LNCAP (cell line): ENCODE measurements at regions not wholly inside any gene's neighbourhood (a gene's known extent, or its start where the extent isn't known, plus 50 kb on each side); places are given as distances from the start of the nearest gene placed in this dataset.

Experiments
- TF ChIP-seq, protein P1 (sequence below): fragments of 450-650 bp; IDR thresholded peaks from 2 replicates; pipeline ENCODE4 v1.5.1; 2017; ENCODE audit warnings: mild to moderate bottlenecking

DNA sequence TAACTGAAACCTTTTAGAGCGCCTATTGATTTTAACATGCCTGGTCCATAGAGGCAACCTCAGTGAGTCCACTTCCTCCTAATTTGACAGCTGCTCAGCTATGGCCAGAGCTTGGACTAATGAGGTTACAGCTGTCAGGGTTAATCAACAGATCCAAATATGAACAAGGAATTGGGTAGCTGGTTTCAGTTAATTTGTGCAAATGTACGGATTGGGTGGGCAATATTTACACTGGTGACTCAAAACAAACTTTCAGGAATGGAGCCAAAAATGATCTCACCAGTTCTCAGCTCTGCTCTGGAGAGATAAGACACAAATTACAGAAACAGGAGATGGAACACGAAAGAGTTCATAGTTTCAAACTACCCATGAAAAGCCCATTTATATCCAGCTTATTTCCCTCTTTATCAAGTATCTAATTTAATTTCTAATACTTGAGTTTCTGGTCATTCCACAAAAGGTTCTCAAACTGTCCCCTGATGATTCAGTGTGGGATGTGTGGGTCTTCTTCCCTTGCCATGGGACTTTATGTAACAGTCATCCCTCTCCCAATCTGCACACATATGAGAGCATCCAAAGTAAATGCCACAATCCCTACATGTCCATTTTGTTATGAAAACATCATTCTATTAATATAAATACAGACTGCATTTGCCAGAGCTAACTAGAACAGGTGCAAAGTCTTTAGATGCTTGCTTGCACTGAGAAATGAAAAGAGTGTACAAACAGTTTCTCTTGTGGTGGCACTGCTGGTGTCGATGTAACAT, 149.9 kb downstream of the RPS12 start:
- TF ChIP-seq, protein P1, sequence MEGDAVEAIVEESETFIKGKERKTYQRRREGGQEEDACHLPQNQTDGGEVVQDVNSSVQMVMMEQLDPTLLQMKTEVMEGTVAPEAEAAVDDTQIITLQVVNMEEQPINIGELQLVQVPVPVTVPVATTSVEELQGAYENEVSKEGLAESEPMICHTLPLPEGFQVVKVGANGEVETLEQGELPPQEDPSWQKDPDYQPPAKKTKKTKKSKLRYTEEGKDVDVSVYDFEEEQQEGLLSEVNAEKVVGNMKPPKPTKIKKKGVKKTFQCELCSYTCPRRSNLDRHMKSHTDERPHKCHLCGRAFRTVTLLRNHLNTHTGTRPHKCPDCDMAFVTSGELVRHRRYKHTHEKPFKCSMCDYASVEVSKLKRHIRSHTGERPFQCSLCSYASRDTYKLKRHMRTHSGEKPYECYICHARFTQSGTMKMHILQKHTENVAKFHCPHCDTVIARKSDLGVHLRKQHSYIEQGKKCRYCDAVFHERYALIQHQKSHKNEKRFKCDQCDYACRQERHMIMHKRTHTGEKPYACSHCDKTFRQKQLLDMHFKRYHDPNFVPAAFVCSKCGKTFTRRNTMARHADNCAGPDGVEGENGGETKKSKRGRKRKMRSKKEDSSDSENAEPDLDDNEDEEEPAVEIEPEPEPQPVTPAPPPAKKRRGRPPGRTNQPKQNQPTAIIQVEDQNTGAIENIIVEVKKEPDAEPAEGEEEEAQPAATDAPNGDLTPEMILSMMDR: no peak

DNA sequence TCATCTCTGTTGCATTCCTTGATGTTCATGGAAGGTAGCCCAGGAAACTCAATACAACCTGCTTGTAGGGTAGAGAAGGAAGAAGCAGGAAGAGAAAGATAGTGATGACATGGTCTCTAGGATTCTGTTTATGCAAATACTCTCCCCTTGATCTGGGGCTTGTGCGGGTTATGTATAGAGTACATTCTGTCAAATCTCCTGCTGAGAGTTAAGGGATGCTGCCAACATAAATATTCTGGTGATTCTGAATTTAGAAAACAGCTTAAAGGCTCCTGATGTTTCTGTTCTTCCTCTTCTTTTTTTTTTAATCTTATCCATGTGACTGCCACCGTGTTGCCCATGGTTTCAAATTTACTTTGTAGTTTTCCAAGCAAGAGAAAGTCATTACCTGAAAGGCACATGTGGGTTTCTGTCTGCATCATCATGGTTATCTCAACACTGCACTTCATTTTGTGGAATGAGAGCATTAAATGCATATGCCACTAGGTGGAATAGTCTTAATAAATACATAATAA, 150.6 kb downstream of the RPS12 start:
- TF ChIP-seq, protein P1: peak; percentile 25; the same call in 1 of the 2 replicates

DNA sequence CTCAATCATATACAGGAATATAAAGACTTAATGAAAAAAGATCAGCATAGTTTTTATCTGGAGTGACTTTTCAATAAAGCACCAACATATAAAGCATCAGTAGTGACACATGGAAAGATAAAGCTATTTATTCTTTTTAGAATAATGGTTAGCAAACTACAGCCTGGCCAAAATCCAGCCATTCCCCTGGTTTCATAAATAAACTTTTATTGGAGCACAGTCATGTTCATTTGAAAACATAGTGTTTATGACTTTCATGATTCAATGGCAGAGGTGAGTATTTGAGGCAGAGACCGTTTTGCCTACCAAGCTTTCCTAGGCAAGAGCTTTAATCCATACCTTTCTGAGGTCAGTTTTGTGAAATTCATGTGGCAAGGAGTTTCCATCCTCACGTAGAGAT, 153.5 kb downstream of the RPS12 start:
- TF ChIP-seq, protein P1: no peak

DNA sequence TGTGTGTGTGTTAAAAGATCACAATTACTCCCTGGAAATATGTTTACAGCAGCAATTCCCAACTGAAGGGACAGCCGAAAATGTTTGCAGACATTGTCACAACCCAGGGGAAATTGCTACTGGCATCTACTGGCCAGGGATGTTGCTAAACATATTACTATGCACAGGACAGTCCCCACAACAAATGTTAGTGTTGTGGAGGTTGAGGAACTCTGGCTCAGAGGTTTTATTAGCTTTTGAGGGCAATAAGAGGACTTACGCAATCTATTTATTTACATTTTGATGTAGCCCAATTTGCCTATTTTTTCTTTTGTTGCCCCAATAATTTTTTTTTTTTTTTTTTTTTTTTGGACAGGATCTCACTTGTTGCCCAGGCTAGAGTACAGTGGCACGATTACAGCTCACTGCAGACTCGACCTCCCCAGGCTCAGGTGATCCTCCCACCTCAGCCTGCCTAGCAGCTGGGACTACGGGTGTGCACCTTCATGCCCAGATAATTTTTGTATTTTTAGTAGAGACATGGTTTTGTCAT, 154.1 kb downstream of the RPS12 start:
- TF ChIP-seq, protein P1: no peak

DNA sequence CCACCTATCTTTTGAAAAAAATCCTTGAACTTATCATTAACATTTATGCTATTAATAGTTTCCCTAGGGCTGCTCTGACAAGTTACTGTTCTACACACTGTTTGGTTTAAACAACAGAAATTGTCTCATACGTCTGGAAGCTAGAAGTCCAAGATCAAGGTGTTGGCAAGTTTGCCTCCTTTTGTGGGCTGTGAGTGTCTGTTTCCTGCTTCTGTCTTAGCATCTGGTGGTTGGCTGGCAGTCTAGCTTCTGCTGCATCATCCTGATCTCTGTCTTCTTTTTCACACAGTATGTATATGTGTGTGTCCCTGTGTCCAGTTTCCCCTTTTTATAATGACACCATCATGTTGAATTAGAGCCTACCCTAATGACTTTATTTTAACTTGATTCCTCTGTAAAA, 154.8 kb downstream of the RPS12 start:
- TF ChIP-seq, protein P1: no peak

DNA sequence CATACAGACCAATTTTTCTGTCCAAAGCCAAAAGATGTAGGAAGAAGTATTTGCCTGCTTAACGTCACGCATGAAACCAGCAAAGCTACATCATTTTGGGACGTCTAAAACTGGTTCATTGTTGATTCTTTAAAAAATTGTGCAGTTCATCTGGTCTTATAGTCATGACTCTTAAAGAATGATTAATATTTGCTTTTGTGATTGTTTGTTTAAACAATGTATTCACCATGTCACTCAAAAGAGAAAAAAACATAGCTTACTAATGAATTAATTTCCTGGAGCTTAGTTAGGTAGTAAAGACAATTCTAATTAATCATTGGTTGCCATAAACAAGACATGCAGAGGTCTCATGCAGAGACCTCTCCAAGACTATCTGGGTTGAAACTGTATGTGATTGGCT, 157.3 kb downstream of the RPS12 start:
- TF ChIP-seq, protein P1: no peak

DNA sequence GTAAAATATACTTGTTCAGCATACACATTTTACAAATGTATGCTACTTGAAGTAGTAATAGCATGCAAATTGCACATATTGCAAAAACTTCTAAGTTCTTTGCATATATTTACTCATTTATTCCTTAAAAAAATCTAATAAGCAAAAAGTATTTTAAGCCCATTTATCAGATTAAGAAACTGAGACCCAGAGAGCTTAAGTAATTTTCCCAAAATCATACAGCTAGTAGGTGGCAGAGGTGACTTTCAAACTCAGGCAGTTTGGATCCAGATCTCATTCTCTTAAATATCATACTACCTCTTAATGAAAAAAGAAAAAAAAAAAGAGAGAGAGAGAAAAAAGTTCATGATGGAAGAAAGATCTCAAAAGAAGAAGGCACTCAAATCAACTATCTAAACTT, 157.9 kb downstream of the RPS12 start:
- TF ChIP-seq, protein P1: no peak
